ENCODE measurements at regions not wholly inside any gene's neighbourhood (a gene's known extent, or its start where the extent isn't known, plus 50 kb on each side); places are given as distances from the start of the nearest gene placed in this dataset.
"Not testable (repeated sequence)": the region's sequence is repeated elsewhere in the genome, so short reads cannot be mapped to it uniquely, and the experiment has no call there.

DNA sequence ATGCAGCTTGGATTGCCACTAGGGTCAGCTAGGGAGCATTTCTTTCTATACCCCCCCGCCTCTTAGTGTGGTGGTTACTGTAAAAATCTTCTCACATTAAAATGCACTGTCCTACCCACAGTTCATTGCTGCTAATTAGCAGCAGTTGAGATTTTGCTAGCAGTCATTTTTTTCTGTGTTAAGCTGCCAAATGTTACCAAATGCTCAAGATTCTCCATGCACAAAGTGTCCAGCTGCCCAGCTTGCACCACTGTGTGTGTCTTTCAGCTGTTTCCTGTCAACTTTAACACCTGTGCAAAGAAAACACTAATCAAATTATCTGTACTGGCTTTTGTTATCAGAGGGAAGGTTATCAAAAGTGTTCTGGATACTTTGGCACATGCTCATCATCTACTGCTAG lies 679.3 kb downstream of the NR4A2 start:
- peak in 2 of 3 experiments; percentile 39 to 63 for DNase-seq

DNA sequence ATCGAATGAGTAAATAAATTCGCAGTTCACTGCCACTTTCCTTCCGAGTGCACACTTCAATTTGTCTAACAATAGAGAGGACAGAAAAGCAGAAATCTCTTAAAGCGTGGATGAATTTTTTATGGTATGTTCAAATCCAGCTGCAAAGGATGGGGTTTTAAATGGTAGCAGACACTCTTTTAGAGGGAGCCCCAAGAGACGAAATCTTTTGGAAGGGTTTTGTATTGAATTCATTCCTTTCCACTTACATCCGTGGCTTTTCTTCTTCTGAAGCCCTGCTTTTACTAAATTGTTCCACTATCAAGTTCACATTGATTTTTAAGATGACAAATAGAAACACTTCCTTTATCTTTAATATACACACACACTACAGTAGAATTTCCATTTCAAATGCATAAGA lies 680.7 kb downstream of the NR4A2 start:
- no peak for DNase-seq

GRCh38 chr2:155645791-155646190 lies 686.7 kb downstream of the NR4A2 start:
- DNase-seq: no peak

DNA sequence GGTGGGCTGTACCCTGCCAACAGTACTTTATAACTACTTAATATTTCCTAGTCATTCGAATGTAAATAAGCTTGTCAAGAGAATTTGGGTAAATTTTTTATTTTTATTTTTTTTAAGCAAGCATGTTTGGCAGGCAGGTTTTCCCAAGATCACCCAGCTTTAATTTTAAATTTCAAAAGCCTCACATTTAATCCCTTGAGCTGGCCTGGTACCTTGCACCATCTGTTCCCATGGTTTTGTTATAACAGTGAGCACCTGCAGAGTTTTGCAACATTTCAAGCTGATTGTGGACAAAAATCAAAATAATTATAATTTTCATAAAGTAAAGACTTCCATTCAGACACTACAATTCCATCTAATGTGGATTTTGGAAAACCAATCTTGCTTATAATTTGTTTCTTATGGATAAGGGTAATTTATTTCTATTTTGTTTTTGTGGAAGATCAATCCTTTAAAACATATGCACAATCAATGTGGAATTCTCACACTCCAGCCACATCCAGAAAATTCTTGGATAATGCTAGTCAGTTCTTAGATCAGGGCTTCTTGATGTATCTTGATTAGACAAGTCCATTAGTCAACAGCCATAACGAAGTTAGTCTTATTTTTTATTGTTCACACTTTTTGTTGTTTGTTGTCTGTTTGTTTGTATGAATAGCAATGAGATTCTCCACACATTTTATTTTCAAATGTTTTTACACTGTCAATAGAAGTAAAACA lies 689.3 kb downstream of the NR4A2 start:
- DNase-seq: no peak

DNA sequence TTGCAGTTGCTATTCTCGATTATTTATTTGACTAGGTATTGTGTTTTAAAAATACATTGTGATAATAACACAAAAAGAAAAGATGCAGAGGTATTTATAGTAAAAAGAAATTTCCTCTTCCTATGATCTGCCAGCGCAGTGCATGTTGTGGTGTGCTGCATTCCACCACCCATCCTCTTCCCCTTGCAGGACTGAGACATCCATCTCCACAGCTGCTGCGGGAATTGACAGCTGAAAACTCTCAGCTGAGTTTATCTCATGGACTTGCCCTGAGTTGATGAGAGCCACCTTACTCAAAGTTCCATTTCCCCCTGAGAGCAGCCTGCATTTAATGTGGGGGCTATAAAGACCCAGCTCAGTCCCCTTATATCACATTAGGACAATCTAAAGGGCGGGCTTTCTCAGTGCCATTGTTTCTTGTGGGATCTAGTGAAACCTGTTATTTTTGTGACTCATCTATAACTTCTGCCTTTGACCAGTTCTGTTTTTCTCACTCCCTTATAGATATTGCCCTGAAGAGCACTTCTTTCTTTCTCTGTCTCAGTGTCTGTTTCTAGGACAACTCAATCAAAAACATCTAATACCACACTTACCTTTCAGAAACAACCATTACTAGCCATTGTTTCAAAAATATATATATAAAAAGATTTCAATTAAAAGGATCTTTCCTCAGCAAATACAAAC lies 698.5 kb downstream of the NR4A2 start:
- no peak for DNase-seq

DNA sequence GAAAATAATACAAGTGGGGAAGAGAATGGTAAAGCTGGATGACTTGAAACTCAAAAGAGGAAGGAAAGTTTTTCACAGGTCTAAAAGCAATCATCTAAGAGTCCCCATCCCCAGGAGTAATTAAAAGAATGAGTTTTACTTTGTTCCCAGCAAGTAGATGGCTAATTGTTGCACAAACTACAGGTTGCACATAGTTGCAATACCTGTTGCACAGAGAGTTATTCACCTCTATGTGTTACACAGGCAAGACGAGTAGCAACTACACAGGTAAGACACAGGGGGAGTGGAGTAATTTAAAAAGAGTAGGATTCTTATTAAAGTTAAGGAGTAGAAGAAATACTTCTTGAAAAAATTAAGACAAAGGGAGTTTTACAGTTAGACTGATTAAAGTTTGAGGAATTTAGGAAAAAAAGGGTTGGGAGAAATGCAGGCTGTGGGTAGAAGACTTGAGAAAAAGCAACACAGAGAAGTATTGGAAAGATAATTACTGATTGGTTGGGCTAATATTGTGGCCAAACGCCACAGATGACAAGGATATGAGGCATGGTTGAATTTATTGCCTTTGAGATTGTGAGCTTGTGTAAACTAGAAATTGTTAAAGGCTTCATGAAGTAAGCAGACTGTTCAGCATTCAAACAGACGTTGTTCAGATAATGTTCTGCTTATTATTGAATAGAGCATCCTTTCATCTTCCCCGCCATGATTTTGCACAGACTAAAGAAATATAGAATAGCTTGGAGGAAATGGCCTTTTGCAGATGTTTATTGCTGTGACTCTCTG lies 699.3 kb downstream of the NR4A2 start:
- DNase-seq: no peak

GRCh38 chr2:155630760-155631159 lies 701.8 kb downstream of the NR4A2 start:
- DNase-seq: no peak

- DNase-seq: no peak
These were observed 710.1 kb downstream of the NR4A2 start for GRCh38 chr2:155622443-155622842.

- DNase-seq: no peak
These were observed 731.4 kb downstream of the NR4A2 start for GRCh38 chr2:155600914-155601760.

GRCh38 chr2:155600296-155600695 lies 732.2 kb downstream of the NR4A2 start:
- no peak for DNase-seq

GRCh38 chr2:155599834-155600233 lies 732.7 kb downstream of the NR4A2 start:
- DNase-seq: no peak

DNA sequence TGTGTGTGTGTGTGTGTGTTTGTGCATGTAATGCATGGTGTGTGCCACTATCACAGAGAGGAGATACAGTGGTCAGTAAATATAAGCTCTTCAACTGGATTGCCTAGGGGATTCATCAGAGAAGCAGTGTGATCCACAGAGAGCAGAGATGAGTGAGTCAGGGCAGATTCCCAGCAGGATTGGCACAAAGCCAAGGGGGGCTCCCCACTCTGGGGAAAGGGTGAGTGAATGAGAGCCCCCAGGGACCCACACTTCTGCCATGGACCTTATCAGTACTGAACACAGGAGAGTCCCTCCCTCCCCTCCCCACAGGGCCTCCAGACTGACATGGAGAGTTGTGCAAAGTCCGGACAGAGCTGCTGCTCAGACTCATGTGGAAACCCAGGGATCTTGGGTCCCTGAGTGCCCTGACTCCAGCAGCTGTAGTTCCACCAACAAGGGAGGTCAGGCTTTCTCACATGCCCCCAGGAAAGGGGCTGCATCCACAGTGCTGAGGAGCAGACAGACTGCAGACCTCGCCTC lies 748.8 kb downstream of the NR4A2 start:
- no peak for DNase-seq

GRCh38 chr2:155574941-155575340 lies 757.6 kb downstream of the NR4A2 start:
- no peak for DNase-seq

DNA sequence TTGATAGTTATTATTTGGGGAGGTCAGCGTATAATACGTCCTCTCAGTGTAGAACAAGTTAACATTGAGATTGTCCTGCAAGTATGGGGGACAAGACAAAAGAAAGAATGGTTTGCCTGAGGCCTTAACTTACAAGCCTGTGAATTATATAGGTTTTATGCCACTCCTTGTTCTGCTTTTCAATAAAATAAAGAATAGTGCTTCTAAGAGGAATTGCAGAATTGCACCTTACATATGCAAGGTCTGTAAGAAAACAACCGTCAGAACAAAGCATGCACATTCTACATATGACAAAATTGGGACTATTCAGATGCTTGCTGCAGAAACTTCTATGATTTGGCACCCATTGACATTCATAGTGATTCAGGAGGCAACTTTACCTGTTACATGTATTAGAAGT lies 785.0 kb downstream of the NR4A2 start:
- no peak for DNase-seq

- DNase-seq: peak in 1 of 3 experiments; percentile 37
These were observed 785.6 kb downstream of the NR4A2 start for GRCh38 chr2:155546721-155547555.

DNA sequence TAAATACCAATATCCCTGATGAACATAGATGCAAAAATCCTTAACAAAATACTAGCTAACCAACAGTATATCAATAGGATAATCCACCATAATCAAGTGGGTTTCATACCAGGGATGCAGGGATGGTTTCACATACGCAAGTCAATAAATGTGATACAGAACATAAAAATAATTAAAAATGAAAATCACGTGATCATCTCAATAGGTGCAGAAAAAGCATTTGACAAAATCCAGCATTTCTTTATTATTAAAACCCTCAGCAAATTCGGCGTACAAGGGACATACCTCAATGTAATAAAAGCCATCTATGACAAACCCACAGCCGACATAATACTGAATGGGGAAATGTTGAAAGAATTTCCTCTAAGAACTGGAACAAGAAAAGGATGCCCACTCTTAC lies 793.5 kb downstream of the NR4A2 start:
- not testable (repeated sequence) for DNase-seq

DNA sequence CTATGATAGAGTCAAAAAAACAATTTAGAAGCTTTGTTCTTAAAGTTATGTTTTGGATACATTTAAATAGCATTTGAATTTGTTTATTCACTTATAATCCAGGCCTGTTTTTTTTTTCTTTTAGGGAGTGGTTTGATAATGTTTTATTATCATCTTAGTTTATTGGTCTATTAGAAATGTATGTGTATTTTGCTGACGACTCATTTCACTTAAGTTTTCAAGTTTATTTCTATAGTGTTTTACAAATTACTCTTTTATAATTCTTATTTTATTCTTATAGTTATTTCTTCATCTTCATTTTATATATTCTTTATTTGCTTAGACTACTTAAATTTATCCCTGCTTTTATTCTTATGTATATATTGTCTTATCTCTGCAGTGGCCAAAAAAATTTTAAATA lies 804.5 kb downstream of the NR4A2 start:
- no peak for DNase-seq

DNA sequence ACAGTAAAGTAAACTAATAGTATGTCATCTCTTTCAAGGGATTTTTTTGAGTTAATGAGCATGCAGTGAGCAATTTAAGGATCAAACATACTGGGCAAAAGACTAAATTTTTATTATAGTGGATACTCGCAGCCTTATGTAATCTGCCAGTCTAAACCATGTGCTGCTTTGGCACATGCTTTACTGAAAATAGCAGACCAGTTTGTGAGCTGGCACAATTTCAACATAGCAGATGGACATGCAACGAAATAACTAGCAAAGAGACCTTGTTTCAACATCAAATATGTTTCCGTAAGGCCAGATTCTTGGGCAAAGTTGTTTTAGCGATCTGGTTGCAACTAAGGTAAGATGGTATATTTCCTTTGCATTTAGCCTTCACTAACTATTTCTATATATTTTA lies 807.3 kb downstream of the NR4A2 start:
- no peak for DNase-seq

GRCh38 chr2:155519529-155520130 lies 812.9 kb downstream of the NR4A2 start:
- DNase-seq: no peak

DNA sequence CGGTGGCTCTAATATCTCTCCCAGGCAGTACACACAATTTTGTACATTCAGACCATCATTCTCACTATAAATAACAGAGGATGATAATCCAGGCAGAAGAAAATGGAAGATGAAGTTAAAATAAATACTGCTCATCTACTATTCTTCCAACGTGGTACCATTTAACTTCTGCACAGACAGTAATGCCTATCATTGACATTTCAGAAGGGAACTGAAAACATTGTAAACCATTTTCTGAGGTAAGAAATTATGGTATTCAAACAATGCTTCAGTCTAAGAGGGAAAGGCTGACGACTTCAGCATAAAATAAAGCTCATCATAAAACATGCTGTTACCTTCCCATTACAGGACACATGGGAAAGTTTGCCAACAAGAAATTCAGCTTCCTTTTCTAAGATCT lies 814.4 kb downstream of the NR4A2 start:
- no peak for DNase-seq

DNA sequence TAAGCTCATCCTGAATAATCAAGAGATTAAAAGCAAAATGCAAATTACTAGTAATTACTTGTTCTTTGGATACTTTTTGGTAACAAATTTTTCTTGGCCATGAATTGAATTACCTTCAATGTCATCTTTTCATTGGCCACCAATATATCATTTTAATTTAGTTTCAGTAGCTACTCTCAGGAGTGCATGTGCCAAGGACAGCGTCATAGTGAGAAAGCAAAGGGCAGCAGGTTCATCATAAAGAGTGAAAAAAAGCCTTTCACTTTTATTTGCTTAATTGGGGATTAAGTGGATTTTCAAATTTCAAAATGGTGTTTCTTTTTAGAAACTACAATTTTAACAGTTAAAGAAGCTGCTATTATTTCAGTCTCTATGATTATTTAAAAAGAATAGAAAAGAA lies 815.2 kb downstream of the NR4A2 start:
- DNase-seq: no peak

All from NCI-H1417 (cell line).